Fibroblast of lung (primary cell): ENCODE measurements at regions not wholly inside any gene's neighbourhood (a gene's known extent, or its start where the extent isn't known, plus 50 kb on each side); places are given as distances from the start of the nearest gene placed in this dataset.

Experiments used
- EZH2 ChIP-seq: IDR thresholded peaks from 2 replicates; pipeline ENCODE4 v1.5.1; 2012; ENCODE audit warnings: low read length, control low read depth, mild to moderate bottlenecking; ENCODE audit errors: missing control alignments
- TF ChIP-seq, protein P1 (sequence below), 2 donors: IDR thresholded peaks in 1 of 2; conservative IDR thresholded peaks in 1 of 2; 1 replicate in 1 of 2; 2 replicates in 1 of 2; pipeline ENCODE4 v1.5.1; 2011 to 2012; ENCODE audit warnings: low read length in 2 of 2, control low read depth in 1 of 2, inconsistent platforms in 1 of 2, low read depth in 1 of 2, mild to moderate bottlenecking in 1 of 2

DNA sequence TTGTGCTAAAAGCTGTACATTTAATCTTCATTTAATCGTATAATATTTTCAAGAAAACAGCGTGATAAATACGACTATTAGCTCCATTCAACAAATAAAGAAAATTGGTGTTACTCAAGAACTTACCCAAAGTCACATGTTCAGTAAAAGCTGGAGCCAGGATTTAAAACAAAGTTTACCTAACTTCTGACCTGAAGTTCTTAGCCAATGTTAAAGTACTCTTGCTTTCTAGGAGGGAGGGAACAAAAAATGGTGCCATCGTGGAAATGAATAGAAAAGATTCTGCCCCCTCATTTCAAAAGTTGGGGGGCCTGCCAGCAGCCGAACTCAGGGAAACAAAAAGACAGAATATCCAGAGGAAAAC, 395.8 kb downstream of the CD109 start:
- TF ChIP-seq, protein P1, sequence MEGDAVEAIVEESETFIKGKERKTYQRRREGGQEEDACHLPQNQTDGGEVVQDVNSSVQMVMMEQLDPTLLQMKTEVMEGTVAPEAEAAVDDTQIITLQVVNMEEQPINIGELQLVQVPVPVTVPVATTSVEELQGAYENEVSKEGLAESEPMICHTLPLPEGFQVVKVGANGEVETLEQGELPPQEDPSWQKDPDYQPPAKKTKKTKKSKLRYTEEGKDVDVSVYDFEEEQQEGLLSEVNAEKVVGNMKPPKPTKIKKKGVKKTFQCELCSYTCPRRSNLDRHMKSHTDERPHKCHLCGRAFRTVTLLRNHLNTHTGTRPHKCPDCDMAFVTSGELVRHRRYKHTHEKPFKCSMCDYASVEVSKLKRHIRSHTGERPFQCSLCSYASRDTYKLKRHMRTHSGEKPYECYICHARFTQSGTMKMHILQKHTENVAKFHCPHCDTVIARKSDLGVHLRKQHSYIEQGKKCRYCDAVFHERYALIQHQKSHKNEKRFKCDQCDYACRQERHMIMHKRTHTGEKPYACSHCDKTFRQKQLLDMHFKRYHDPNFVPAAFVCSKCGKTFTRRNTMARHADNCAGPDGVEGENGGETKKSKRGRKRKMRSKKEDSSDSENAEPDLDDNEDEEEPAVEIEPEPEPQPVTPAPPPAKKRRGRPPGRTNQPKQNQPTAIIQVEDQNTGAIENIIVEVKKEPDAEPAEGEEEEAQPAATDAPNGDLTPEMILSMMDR (conservative IDR thresholded peaks at IDR 0.05 in 1 of 2, IDR thresholded peaks at IDR 0.05 in 1 of 2; ENCODE audit: low read depth in 1 of 2, low read length in 2 of 2) = no peak
- no peak for TF ChIP-seq EZH2
